ENCODE measurements at regions not wholly inside any gene's neighbourhood (a gene's known extent, or its start where the extent isn't known, plus 50 kb on each side); places are given as distances from the start of the nearest gene placed in this dataset.

- no peak for TF ChIP-seq SIN3A (conservative IDR thresholded peaks at IDR 0.05 in 1 of 2, IDR thresholded peaks at IDR 0.05 in 1 of 2; ENCODE audit: low read depth in 1 of 2, low read length in 2 of 2)
Observed at GRCh38 chr15:39317225-39317624, 263.7 kb upstream of the THBS1 start (continued).
